ENCODE measurements at regions not wholly inside any gene's neighbourhood (a gene's known extent, or its start where the extent isn't known, plus 50 kb on each side); places are given as distances from the start of the nearest gene placed in this dataset.

DNA sequence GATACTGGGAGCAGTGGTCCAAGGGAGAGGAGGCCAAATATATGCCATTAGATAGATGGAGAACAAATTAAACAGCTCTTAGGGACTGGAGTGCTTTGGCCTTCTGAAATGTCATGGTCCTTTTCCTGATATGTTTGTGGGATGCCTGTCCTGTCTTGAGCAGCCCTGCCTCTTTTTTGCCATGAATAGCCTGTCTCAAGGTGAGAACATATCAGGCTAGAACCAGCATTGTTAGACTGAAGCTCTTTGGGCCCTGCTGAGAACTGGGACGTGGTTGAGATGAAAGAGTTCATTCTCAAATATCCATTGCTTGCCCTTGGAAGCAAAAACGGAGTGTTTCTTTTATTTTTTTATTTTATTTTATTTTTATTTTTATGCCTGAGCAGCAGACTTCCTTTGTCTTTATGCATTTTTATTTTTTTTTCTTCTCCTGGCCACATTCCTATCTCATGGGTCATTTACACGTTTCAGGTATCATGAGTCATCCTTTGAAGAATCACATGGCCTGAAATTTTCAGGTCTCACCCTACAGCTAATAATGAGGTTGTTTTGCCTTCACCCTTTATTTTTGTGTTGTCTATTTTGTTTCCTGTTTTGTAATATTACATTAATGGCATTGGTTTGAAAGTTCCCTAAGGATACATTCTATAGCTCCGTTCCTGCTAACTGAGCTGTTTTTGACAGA, 371.4 kb downstream of the PSAT1 start:
- peak; percentile 84 for DNase-seq (ENCODE audit: low read depth)

- DNase-seq (ENCODE audit: low read depth) = peak; percentile 57
These were observed 372.7 kb downstream of the PSAT1 start for GRCh38 chr9:78669591-78669990.

GRCh38 chr9:78671785-78672184, 374.9 kb downstream of the PSAT1 start:
- peak; percentile 46 for DNase-seq (ENCODE audit: low read depth)

- no peak for DNase-seq (ENCODE audit: low read depth)
These were observed 377.9 kb downstream of the PSAT1 start for GRCh38 chr9:78674874-78675273.

- peak; percentile 59 for DNase-seq (ENCODE audit: low read depth)
These were observed 379.1 kb downstream of the PSAT1 start for GRCh38 chr9:78676009-78676408.

GRCh38 chr9:78676623-78677022, 379.7 kb downstream of the PSAT1 start:
- peak; percentile 74 for DNase-seq (ENCODE audit: low read depth)

GRCh38 chr9:78677326-78677725, 380.4 kb downstream of the PSAT1 start:
- DNase-seq (ENCODE audit: low read depth) = no peak

GRCh38 chr9:78678877-78679276, 382.0 kb downstream of the PSAT1 start:
- no peak for DNase-seq (ENCODE audit: low read depth)

DNA sequence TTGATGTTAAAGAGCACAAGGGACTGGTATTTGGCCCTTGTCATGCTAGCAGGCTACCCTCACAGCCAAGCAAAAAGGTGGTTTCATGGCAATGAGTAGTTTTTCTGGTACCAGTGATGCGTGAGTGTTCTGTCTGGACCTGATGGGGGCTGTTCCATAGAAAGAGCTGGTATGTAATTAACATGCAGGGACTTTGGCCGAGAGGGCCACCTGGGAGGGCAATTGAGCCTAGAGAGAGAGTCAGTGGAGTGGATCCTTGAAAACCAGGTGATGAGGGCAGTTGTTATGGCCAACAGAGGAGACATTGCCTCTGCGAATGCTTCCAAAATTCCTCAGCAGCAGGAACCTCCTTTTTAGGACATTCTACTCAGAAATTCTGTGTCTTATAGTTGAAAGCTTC, 383.3 kb downstream of the PSAT1 start:
- DNase-seq (ENCODE audit: low read depth) = no peak

DNA sequence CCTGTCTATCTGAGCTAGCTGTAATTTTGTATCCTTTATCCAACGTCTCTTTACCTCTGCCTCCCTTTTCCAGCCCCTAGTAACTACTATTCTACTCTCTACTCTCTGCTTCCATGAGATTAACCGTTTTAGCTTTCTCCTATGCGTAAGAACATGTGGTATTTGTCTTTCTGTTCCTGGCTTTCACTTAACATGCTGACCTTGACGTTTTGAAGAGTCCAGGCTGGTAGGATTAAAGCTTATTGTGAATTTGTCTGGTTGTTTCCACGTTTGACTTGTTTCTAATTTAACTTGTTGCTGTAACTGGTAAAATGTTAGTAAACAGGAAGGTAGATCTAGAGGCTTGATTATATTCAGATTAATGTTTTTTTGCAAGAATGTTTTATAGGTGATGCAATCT, 385.3 kb downstream of the PSAT1 start:
- no peak for DNase-seq (ENCODE audit: low read depth)

GRCh38 chr9:78685471-78685870, 388.5 kb downstream of the PSAT1 start:
- DNase-seq (ENCODE audit: low read depth) = no peak

DNA sequence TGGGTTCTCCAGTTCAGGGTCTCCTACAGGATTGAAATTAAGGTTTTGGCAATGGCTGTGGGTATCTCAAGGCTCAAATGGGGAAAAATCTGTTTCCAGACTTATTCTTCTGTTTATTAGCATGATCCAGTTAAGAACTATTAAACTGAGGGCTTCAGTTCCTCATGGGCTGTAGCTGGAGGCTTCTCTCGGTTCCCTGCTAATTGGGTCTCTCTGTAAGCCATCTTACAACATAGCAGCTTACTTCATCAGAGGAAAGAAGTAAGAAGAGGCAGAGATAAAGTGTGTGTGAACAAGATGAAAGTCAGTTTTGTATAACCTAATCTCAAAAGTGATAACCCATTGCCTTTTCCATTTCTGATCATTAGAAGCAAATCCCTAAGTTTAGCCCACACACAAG, 391.9 kb downstream of the PSAT1 start:
- DNase-seq (ENCODE audit: low read depth) = no peak

GRCh38 chr9:78691542-78691941, 394.6 kb downstream of the PSAT1 start:
- DNase-seq (ENCODE audit: low read depth) = peak; percentile 60

- DNase-seq (ENCODE audit: low read depth) = peak; percentile 89
These were observed 395.9 kb downstream of the PSAT1 start for GRCh38 chr9:78692871-78693270.

- DNase-seq (ENCODE audit: low read depth) = no peak
These were observed 398.0 kb downstream of the PSAT1 start for GRCh38 chr9:78694974-78695373.

DNA sequence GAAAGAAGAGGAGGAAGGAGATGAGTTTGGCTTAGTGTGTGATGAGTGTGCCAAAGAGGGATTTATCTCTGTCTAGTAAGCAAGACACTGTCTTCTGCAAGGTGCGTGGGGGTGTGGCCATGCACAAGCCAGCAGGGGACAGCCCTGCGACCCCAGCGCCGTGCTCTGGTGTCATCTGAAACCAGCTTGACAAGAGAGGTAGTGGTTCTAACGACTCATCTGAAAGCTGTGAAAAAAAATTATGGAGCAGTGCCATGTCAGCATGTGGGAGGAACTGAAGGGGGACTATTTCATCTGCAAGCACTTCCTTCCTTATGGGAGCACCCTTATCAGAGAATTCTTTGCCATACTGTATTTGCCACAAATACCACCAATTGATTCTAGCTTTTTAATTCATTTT, 398.6 kb downstream of the PSAT1 start:
- no peak for DNase-seq (ENCODE audit: low read depth)

DNA sequence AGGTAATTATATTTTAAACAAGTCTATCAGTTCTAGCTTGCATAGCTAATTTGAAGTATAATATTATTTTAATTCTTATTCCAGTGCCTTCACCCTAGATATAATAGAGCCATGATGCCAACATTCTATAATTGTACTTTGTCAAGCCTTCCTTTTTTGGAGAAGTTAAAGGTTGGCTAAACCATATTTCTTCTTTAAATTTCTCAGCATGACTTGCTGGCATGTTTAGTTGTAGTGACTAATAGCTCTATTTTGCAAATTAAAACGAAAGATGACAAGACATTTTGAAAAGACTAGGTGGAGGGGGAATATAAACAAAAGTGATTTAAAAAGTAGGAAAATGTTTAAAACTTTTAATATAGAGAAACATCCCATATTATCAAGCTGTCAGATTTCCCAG, 400.7 kb downstream of the PSAT1 start:
- peak; percentile 42 for DNase-seq (ENCODE audit: low read depth)

- DNase-seq (ENCODE audit: low read depth) = no peak
These were observed 401.4 kb downstream of the PSAT1 start for GRCh38 chr9:78698371-78698770.

- DNase-seq (ENCODE audit: low read depth) = peak; percentile 91
These were observed 402.3 kb downstream of the PSAT1 start for GRCh38 chr9:78699217-78699616.

DNA sequence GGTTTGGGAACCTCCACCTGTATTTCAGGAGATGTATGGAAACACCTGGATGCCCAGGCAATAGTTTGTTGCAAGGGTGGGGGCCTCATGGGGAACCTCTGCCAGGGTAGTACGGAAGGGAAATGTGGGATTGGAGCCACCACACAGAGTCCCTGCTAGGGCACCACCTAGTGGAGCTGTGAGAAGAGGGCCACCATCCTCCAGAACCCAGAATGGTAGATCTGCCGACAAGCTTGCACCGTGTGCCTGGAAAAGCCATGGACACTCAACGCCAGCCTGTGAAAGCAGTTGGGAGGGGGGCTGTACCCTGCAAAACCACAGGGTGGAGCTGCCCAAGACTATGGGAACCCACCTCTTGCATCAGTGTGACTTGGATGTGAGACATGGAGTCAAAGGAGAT, 407.2 kb downstream of the PSAT1 start:
- peak; percentile 35 for DNase-seq (ENCODE audit: low read depth)

- DNase-seq (ENCODE audit: low read depth) = no peak
These were observed 410.2 kb downstream of the PSAT1 start for GRCh38 chr9:78707080-78707479.

GRCh38 chr9:78707481-78707991, 410.6 kb downstream of the PSAT1 start:
- DNase-seq (ENCODE audit: low read depth) = peak; percentile 89

DNA sequence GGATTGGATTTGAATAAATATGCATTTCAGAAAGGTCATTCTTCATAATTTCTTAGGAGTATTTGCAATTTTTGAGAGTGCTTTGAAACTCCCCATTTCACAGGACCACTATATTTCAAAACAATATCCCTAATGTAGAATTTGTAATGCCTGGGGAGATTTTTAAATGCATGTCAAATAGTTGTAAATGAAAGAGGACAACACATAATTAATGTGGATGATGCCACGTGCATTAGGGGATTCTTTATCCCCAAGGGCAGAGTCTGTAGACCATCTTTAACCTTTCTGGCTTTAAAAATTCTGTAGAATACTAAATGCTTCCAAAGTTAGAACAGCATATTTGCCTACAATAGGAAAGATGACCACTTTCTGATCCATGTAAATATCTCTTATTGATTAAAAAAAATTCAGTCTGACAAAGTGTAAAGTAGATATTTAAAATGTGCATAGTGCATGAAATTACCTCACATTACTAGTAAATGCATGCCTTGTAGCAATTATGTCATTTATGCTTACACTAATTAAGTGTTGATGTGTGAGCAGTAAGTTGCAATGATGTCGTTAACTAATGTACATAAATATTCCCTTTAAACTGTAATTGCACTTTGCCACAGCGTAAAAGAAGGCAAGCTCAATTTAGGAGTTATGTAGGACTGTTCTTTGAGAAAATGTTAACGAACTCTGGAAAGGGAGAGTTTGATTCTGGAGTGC, 416.1 kb downstream of the PSAT1 start:
- DNase-seq (ENCODE audit: low read depth) = no peak

Measured in M059J (cell line).